H9 (cell line): ENCODE measurements at regions not wholly inside any gene's neighbourhood (a gene's known extent, or its start where the extent isn't known, plus 50 kb on each side); places are given as distances from the start of the nearest gene placed in this dataset.

Source experiments
- DNase-seq: peaks from one replicate; pipeline ENCODE4 v3.0.0-alpha.2; 2017
- H2AFZ ChIP-seq: one replicate; pipeline ENCODE4 v1.6.1; 2013; ENCODE audit warnings: mild to moderate bottlenecking, low read length, control low read depth, moderate library complexity
- H2AK5ac ChIP-seq: 2 replicates; pipeline ENCODE4 v1.6.1; 2013; ENCODE audit warnings: low read length, control low read depth, mixed read lengths; ENCODE audit not compliant: insufficient read length
- H2BK120ac ChIP-seq: one replicate; pipeline ENCODE4 v1.6.1; 2013; ENCODE audit warnings: low read depth, mild to moderate bottlenecking, low read length, control low read depth, inconsistent platforms; ENCODE audit not compliant: poor library complexity, severe bottlenecking
- H2BK12ac ChIP-seq: 2 replicates; pipeline ENCODE4 v1.6.1; 2013; ENCODE audit warnings: low read length, control low read depth, mixed read lengths, low read depth; ENCODE audit not compliant: insufficient read length
- H2BK15ac ChIP-seq: 2 replicates; pipeline ENCODE4 v1.6.1; 2013; ENCODE audit warnings: low read depth, low read length, control low read depth
- H2BK20ac ChIP-seq: one replicate; pipeline ENCODE4 v1.6.1; 2013; ENCODE audit warnings: low read depth, mild to moderate bottlenecking, low read length, control low read depth, inconsistent platforms; ENCODE audit not compliant: poor library complexity, severe bottlenecking
- H2BK5ac ChIP-seq: 2 replicates; pipeline ENCODE4 v1.6.1; 2013; ENCODE audit warnings: low read length, control low read depth, mixed read lengths; ENCODE audit not compliant: insufficient read length
- H3K14ac ChIP-seq: 2 replicates; pipeline ENCODE4 v1.6.1; 2013; ENCODE audit warnings: low read length, control low read depth; ENCODE audit not compliant: insufficient read depth
- H3K18ac ChIP-seq: 2 replicates; pipeline ENCODE4 v1.6.1; 2013; ENCODE audit warnings: low read depth, mild to moderate bottlenecking, mixed read lengths, low read length, control low read depth; ENCODE audit not compliant: insufficient read length
- H3K23ac ChIP-seq: 2 replicates; pipeline ENCODE4 v1.6.1; 2013; ENCODE audit warnings: low read length, control low read depth, mixed read lengths, low read depth; ENCODE audit not compliant: insufficient read length
- H3K23me2 ChIP-seq: 2 replicates; pipeline ENCODE4 v1.6.1; 2013; ENCODE audit warnings: low read depth, mild to moderate bottlenecking, mixed read lengths, low read length, control low read depth; ENCODE audit not compliant: insufficient read length, poor library complexity, severe bottlenecking
- H3K27ac ChIP-seq: 2 replicates; pipeline ENCODE4 v1.5.1; 2013; ENCODE audit warnings: low read length, control low read depth, mixed read lengths, low read depth; ENCODE audit not compliant: insufficient read length
- H3K27me3 ChIP-seq: 2 replicates; pipeline ENCODE4 v1.6.1; 2013; ENCODE audit warnings: low read length, control low read depth, inconsistent platforms; ENCODE audit not compliant: insufficient read depth
- H3K4ac ChIP-seq: 2 replicates; pipeline ENCODE4 v1.6.1; 2013; ENCODE audit warnings: low read depth, mild to moderate bottlenecking, control low read depth, inconsistent platforms, low read length, moderate library complexity
- H3K4me1 ChIP-seq: 2 replicates; pipeline ENCODE4 v1.6.1; 2013; ENCODE audit warnings: low read length, control low read depth, inconsistent platforms; ENCODE audit not compliant: insufficient read depth
- H3K4me2 ChIP-seq: 2 replicates; pipeline ENCODE4 v1.6.1; 2013; ENCODE audit warnings: low read length, control low read depth, mixed read lengths; ENCODE audit not compliant: insufficient read length, insufficient read depth
- H3K56ac ChIP-seq: 2 replicates; pipeline ENCODE4 v1.6.1; 2013; ENCODE audit warnings: low read depth, mild to moderate bottlenecking, mixed read lengths, low read length, control low read depth; ENCODE audit not compliant: insufficient read length
- H3K79me1 ChIP-seq: 2 replicates; pipeline ENCODE4 v1.6.1; 2013; ENCODE audit warnings: low read depth, mild to moderate bottlenecking, moderate library complexity, low read length, control low read depth, inconsistent platforms; ENCODE audit not compliant: insufficient read depth, poor library complexity, severe bottlenecking
- H3K79me2 ChIP-seq: 2 replicates; pipeline ENCODE4 v1.6.1; 2013; ENCODE audit warnings: low read length, control low read depth, inconsistent platforms; ENCODE audit not compliant: insufficient read depth
- H3K9ac ChIP-seq: 2 replicates; pipeline ENCODE4 v1.6.1; 2013; ENCODE audit warnings: low read length, control low read depth, mixed read lengths; ENCODE audit not compliant: insufficient read length; ENCODE audit errors: extremely low read depth
- H3K9me3 ChIP-seq: one replicate; pipeline ENCODE4 v1.6.1; 2013; ENCODE audit warnings: low read depth, low read length, inconsistent platforms; ENCODE audit not compliant: control insufficient read depth
- H3T11ph ChIP-seq: one replicate; pipeline ENCODE4 v1.6.1; 2013; ENCODE audit warnings: mild to moderate bottlenecking, low read length, control low read depth, inconsistent platforms
- H4K20me1 ChIP-seq: one replicate; pipeline ENCODE4 v1.6.1; 2013; ENCODE audit not compliant: control insufficient read depth, insufficient read length, insufficient read depth
- H4K5ac ChIP-seq: 2 replicates; pipeline ENCODE4 v1.6.1; 2013; ENCODE audit warnings: low read depth, mild to moderate bottlenecking, mixed read lengths, low read length, control low read depth; ENCODE audit not compliant: insufficient read length
- H4K8ac ChIP-seq: replicated peaks from 2 replicates; pipeline ENCODE4 v1.6.1; 2013; ENCODE audit warnings: low read length, control low read depth, mixed read lengths, low read depth; ENCODE audit not compliant: insufficient read length
- H4K91ac ChIP-seq: 2 replicates; pipeline ENCODE4 v1.6.1; 2013; ENCODE audit warnings: low read depth, mild to moderate bottlenecking, moderate library complexity, mixed read lengths, low read length, control low read depth; ENCODE audit not compliant: insufficient read length
- H3K27ac Mint-ChIP-seq, 3 experiments: 2 replicates in 2 of 3; 3 replicates in 1 of 3; pipeline ENCODE4 v1.8.0; 2020 to 2021; ENCODE audit warnings: mixed read lengths in 3 of 3, mild to moderate bottlenecking in 1 of 3, moderate library complexity in 1 of 3
- H3K27me3 Mint-ChIP-seq: 2 replicates; pipeline ENCODE4 v1.8.0; 2021; ENCODE audit warnings: low read depth, mild to moderate bottlenecking, moderate library complexity, mixed read lengths
- H3K36me3 Mint-ChIP-seq, 3 experiments: 2 replicates in 2 of 3; 3 replicates in 1 of 3; pipeline ENCODE4 v1.8.0; 2020 to 2021; ENCODE audit warnings: low read depth in 3 of 3, mixed read lengths in 3 of 3; ENCODE audit not compliant: insufficient read depth in 1 of 3
- H3K4me1 Mint-ChIP-seq, 2 experiments: 2 replicates each; pipeline ENCODE4 v1.8.0; 2020; ENCODE audit warnings: mixed read lengths in 2 of 2
- H3K4me3 Mint-ChIP-seq, 2 experiments: 2 replicates in 1 of 2; 3 replicates in 1 of 2; pipeline ENCODE4 v1.8.0; 2020 to 2021; ENCODE audit warnings: mild to moderate bottlenecking in 2 of 2, mixed read lengths in 2 of 2, moderate library complexity in 1 of 2
- H3K9me3 Mint-ChIP-seq, 2 experiments: 2 replicates in 1 of 2; 3 replicates in 1 of 2; pipeline ENCODE4 v1.8.0; 2020; ENCODE audit warnings: mild to moderate bottlenecking in 2 of 2, mixed read lengths in 2 of 2, moderate library complexity in 1 of 2
- WGBS: extraction: QIAGEN DNeasy Blood & Tissue Kit; methylation state at CpG from one replicate; pipeline ENCODE4 v1.1.7; 2013; ENCODE audit warnings: missing lambda C conversion rate, low lambda C conversion rate, mixed read lengths; ENCODE audit not compliant: insufficient read length; ENCODE audit errors: extremely low coverage; 5-methylcytosine and 5-hydroxymethylcytosine counted together
- TF ChIP-seq, protein P1 (sequence below): fragments of 200-600 bp; sonication (generic); conservative IDR thresholded peaks from 3 replicates; pipeline ENCODE4 v1.8.0; 2021; ENCODE audit warnings: antibody characterized with exemption, mild to moderate bottlenecking

DNA sequence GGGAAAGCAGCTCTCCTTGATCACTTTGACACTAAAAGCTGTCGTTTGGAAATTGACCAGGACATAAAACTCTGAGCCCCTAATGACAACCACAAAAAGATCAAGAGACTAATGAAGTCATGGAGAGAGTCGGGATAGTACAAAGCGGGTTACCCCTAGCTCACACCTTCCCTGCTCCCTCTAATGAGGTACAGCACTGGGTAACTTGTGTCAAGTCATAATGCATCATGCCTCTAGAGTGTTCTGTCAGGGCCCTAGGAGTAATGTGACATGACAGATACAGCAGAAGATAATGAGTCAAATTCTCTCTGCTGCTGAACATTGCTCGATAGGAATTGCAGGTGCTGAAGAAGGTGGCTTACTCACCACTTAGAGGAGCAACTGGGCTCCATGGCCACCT, 130.7 kb downstream of the AQP4 start:
- Mint-ChIP-seq H3K9me3 (peaks cover 8 to 14% of the 10 kb centered on the region in 2 experiments; a peak in 4 of 5 replicates), H3K27me3 (peaks cover under 1% of the 10 kb centered on the region), H3K4me1 (peaks cover 7 to 8% of the 10 kb centered on the region in 2 experiments), H3K4me3 (no peak overlapping the region), H3K36me3 (peaks cover 0 to 8% (median 5%) of the 10 kb centered on the region in 3 experiments; a peak in 4 of 7 replicates), H3K27ac (peak overlapping the region in 1 of 3 experiments; percentile 71; a peak in 1 of 7 replicates)
- no CpG with 5 or more reads among the region's 4 CpGs for WGBS
- Histone ChIP-seq H3K4me2 (no peak overlapping the region), H3K14ac (no peak overlapping the region), H2BK15ac (no peak overlapping the region), H3K27ac (no peak overlapping the region), H2AFZ (no peak overlapping the region), H2BK5ac (no peak overlapping the region), H3K56ac (no peak overlapping the region), H2AK5ac (no peak overlapping the region), H2BK20ac (no peak overlapping the region), H3K27me3 (no peaks in the 10 kb centered on the region), H3K9me3 (no peaks in the 10 kb centered on the region), H3T11ph (no peak overlapping the region), H3K9ac (no peak overlapping the region), H4K5ac (no peak overlapping the region), H3K18ac (no peak overlapping the region), H4K91ac (no peak overlapping the region), H4K8ac (no peak overlapping the region), H4K20me1 (no peaks in the 10 kb centered on the region), H3K23ac (no peak overlapping the region), H2BK120ac (no peak overlapping the region), H3K79me2 (no peaks in the 10 kb centered on the region), H3K4me1 (no peaks in the 10 kb centered on the region), H3K79me1 (no peaks in the 10 kb centered on the region), H3K23me2 (no peaks in the 10 kb centered on the region), H3K4ac (no peak overlapping the region), H2BK12ac (no peak overlapping the region)
- TF ChIP-seq, protein P1, sequence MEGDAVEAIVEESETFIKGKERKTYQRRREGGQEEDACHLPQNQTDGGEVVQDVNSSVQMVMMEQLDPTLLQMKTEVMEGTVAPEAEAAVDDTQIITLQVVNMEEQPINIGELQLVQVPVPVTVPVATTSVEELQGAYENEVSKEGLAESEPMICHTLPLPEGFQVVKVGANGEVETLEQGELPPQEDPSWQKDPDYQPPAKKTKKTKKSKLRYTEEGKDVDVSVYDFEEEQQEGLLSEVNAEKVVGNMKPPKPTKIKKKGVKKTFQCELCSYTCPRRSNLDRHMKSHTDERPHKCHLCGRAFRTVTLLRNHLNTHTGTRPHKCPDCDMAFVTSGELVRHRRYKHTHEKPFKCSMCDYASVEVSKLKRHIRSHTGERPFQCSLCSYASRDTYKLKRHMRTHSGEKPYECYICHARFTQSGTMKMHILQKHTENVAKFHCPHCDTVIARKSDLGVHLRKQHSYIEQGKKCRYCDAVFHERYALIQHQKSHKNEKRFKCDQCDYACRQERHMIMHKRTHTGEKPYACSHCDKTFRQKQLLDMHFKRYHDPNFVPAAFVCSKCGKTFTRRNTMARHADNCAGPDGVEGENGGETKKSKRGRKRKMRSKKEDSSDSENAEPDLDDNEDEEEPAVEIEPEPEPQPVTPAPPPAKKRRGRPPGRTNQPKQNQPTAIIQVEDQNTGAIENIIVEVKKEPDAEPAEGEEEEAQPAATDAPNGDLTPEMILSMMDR = no peak
- DNase-seq = no peak
